GM19351 (cell line): ENCODE measurements at regions not wholly inside any gene's neighbourhood (a gene's known extent, or its start where the extent isn't known, plus 50 kb on each side); places are given as distances from the start of the nearest gene placed in this dataset.
A peak's percentile ranks its signal among the peaks of the same experiment; 100 is the strongest.
"Not testable (repeated sequence)": the region's sequence is repeated elsewhere in the genome, so short reads cannot be mapped to it uniquely, and the experiment has no call there.

Source experiments
- ATAC-seq: cut with Tn5 transposase; IDR thresholded peaks from one replicate; pipeline ENCODE4 v1.9.1; 2021; ENCODE audit warnings: mild to moderate bottlenecking, moderate library complexity; ENCODE audit not compliant: unreplicated experiment

DNA sequence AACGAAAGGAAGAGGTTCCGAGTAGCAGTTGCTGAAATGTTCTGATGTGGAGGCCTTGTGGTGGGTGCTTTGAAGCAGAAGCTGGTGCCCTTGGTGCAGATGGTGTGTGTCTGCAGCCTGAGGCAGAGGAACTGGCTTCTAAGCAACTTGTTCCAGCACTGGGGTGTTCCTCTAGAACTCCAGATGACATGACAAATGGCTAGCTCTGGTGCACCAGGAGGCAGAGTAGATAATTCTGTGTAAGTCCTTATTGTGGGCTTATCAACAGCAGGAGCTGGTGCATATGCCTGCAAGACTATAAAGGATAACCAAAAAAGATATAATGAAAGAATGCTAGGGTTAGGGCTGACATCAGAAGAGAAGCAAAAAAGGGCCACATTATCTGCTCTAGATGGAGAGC is 76.5 kb downstream of the ARL5B start:
- ATAC-seq, result no peak

DNA sequence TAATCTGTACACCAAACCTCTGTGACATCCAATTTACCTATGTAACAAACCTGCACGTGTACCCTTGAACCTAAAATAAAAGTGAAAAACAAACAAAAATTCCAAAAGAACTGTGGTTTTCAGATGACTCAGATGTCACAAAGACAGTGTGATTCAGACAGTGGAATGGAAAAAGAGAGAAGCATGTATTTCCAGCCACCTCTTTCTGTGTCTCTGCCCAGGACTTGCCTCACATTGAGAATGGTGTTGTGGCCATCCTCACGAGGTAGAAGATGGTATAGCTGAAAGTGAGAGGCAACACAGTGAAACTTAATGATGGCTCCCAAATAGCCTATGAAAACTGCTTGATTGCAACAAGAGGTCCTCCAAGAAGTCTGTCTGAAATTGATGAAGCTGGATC is 78.0 kb downstream of the ARL5B start:
- ATAC-seq, result no peak

GRCh38 chr10:18737841-18738240 is 78.6 kb downstream of the ARL5B start:
- no peak for ATAC-seq

- no peak for ATAC-seq
These were observed 79.6 kb downstream of the ARL5B start for GRCh38 chr10:18738835-18739234.

DNA sequence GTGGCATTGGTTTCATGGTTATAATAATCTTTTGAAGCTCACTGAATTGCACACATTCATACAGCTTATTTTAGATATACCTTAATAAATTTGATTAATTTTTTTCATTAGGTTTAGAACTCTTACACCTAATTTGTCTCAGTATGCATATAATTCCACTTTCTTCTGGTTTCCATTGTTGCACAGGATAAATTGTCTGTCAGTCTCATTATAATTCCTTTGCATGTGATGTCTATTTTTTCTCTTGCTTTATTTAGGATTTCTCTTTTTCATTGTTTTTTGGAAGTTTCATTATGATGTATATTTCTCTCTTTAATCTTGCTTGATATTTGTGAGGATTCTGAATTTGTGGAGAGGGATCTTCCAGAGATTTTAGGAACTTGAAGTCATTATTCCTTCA is 84.7 kb downstream of the ARL5B start:
- ATAC-seq, result no peak

DNA sequence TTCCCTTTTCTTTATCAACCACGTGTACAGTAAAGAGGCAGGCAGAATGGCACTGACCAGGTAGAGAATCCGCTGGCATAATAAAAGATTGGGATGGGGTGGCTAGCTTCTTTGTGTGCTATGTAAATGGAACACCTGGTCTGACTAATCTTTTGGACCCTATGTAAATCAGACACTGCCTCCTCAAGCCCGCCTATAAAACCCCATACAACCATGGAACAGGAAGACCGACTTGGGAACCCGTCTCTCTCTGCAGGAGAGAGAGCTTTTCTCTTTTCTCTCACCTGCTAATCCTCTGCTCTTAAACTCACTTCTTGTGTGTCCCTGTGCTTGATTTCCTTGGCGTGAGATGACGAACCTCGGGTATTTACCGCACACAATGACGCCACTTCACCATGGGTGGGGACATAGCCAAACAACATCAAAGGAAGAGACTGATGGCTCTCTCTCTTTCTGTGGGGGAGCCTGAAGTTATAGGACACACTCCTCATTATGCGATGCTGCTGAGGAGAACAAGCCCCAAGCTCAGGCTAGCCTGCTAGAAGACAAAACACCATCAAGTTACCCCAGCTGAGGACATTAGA is 94.2 kb downstream of the ARL5B start:
- no peak for ATAC-seq

DNA sequence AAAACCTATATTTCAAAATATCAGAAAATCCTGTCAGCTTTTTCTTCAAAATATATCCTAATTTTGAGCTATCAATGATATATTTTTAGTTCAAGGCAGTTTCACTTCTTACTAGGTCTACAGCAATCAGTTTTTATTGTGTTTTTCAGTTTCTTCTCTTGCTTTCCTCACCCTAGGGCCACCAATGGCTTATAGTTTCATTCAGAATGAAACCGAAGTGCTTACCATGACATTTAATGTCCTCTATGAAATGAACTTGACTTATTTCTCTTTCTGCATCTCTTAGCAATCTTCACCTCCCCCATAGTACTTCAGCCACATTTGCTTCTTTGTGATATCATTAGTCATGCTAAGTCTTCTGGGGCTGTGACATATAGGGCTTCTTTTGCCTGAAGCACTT is 100.3 kb downstream of the ARL5B start:
- ATAC-seq, result peak; percentile 72

GRCh38 chr10:18760836-18761235 is 101.6 kb downstream of the ARL5B start:
- ATAC-seq, result no peak

DNA sequence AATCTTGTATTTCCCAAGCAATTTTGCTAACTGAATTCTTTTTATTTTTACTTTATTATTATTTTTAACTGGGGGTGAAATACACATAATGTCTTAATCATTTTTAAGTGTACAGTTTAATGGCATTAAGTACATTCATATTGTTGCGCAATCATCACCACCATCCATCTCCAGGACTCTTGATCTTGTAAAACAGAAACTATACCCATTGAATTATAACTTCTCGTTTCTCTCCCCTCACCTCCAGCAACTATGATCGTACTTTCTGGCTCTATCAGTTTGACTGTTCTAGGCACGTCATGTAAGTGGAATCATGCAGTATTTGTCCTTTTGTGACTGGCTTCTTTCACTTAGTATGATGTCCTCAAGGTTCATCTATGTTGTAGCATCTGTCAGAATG is 108.8 kb downstream of the ARL5B start:
- ATAC-seq, result no peak

DNA sequence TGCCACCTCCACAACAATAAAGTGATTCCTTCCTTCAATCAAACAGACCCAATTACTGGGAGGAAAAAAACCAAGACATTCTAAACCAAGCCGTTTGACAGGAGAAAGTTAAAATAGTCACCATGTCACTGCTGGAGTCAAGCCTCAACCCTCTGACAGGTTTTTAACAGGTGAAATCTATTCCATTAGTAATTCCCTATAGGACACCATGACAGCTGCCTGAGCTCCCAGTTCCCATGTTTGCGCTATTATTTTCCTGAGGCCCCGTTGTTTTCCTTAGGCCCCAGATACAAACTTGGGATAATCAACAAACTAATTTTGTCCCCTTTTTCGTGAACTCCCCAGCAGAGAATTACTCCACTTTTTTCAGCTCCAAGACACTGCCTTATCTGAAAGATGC is 113.9 kb downstream of the ARL5B start:
- no peak for ATAC-seq

GRCh38 chr10:18777258-18777657 is 118.0 kb downstream of the ARL5B start:
- ATAC-seq, result no peak

GRCh38 chr10:18786478-18786877 is 127.2 kb downstream of the ARL5B start:
- no peak for ATAC-seq

DNA sequence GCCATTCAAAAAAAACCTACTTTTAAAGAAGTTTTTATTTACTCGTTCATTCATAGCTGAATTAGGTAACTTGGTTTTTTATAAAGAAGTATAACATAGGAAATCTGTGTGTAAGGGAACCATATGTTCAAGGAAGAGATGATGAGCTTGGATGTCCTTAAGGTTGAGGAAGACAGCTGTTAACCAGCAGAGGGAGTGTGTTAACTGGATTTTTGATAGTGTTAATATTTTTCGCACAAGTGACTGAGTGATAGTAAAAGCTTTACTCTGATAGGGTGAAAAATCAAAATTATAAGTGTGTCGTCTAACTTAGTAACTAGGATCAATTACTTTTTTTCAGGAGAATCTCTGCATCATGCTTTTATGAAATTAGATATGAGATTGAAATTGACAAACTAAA is 134.7 kb downstream of the ARL5B start:
- ATAC-seq, result no peak

DNA sequence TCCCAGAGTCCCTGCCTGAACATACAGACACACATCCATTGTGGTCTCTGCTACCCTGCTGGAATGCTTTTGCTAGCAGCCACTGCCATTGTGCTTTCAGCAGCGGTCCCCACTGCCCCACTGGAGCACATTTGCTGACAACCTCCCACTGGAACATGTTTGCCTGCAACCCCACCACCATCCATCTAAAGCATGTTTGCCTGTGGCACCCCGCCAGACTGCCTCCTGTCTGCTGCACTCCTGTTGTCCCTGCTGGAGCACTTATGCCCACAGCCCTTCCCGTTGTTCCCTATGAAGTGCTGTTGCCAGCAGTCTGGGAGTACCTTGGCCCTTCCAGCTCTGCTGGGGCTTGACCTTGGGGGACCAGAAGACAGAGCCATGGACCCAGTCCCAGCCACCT is 136.3 kb downstream of the ARL5B start:
- ATAC-seq, result no peak

- ATAC-seq, result no peak
These were observed 138.1 kb downstream of the ARL5B start for GRCh38 chr10:18797286-18797685.

- ATAC-seq, result no peak
These were observed 162.9 kb downstream of the ARL5B start for GRCh38 chr10:18822156-18822555.

GRCh38 chr10:18829259-18829658 is 170.0 kb downstream of the ARL5B start:
- ATAC-seq, result no peak

DNA sequence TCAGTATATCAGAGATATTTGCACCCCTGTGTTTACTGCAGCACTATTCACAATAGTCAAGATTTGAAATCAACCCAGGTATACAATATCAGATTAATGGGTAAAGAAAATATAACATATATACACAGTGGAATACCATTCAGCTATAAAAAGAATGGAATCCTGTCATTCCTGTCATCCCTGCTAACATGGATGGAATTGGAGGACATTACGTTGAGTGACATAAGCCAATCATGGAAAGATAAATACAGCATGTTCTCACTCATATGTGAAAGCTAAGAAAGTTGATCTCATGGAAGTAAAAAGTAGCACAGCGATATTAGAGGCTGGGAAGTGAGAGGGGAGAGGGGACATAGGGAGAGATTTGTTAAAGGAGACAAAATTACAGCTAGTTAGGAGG is 171.0 kb downstream of the ARL5B start:
- ATAC-seq, result no peak

DNA sequence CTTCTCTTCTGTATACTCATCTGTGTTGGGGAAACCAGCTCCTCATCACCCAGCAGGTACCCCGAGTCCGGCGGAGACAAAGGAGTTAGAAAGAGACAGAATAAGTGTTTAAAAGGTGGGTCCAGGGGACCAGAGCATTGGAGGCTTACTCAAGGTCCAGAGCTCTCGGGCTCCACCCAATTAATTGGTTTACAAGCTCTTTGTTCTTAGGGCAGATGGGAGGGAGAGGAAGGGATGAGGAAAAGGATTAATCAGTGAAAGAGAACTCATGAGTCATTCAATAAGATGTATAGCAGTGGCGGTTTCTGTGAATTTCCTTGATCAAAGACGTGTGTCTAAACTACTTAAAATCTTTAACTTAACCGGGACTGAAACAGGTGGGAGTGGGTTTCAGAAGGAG is 192.0 kb upstream of the MALRD1 start:
- not testable (repeated sequence) for ATAC-seq

DNA sequence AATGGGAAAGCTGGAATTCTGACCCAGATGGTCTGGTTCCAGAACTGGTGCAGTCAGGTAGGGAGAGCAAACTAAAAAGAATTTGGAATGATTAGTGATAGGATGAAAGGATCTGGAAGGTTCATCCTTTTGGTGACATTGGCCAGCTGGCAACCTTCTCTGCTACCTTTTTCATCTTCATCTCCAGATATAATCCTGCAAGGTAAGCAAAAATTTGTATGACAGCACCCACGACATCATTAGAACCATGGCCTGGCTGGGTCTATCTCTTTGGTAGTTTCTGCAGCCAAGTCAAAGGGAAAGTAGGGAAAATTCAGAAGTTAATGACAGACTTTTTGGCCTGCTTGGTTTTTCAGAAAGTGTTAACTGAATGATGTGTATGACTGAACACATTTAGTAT is 188.9 kb upstream of the MALRD1 start:
- no peak for ATAC-seq

- no peak for ATAC-seq
These were observed 188.4 kb upstream of the MALRD1 start for GRCh38 chr10:18860186-18860585.

DNA sequence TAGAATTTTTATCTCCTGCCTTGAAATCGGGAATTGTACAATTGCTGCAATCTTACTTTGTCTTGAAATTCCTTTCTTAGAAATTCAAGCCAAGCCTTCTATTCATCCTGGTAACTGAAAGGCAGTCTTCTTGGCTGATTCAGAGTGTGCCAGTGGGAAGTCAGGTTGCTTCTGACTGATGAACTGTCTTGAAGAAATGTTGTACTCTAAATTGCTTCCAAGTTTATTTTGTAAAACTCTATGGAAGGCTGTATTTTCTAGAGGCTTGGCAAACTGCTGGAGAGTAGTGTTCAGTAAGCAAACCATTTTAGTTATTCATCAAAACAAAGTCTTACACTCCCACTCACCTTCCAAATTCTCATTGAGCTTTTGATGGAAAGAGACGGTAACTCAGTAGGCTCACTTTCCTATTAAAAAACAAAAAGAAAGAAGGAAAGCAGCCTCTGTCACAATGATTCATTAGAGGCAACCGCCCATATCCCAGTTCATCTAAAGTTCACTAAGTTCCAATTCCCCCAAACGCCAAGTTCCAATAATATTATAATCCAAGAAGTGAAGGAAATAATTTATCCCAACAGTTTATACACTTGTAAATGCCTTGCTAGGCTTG is 187.9 kb upstream of the MALRD1 start:
- no peak for ATAC-seq

DNA sequence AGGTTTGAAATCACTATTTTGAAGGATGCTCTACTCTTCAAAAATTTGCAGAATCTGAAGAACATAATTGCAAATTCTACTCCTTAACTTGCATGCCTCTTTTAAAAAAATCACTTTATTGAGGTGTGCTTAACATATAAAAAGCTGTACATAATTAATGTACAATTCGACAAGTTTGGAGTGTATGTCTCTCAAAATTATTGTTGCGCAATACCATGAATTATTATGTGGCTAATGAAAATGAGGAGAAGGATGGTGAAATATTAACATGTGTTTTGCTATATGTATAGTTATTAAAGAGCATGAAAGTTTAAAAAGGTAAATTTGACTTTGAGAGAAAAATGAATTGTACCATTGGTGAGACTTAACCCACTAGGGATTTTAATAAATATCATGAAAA is 187.2 kb upstream of the MALRD1 start:
- no peak for ATAC-seq
